Ovary (tissue), 7 donors: ENCODE measurements at regions not wholly inside any gene's neighbourhood (a gene's known extent, or its start where the extent isn't known, plus 50 kb on each side); places are given as distances from the start of the nearest gene placed in this dataset.

ENCODE experiments used
- DNase-seq, 5 donors: peaks; one replicate each; pipeline ENCODE4 v3.0.0-alpha.2; 2019 to 2020
- H3K27ac ChIP-seq, 2 donors: fragments of 200-600 bp; one replicate each; pipeline versions ENCODE4 v1.5.1 to v1.8.0; 2019 to 2022
- H3K27me3 ChIP-seq: fragments of 200-600 bp; one replicate; pipeline ENCODE4 v1.8.0; 2022
- H3K36me3 ChIP-seq: fragments of 200-600 bp; sonication (generic); one replicate; pipeline ENCODE4 v1.5.1; 2019
- H3K4me1 ChIP-seq: one replicate; pipeline ENCODE4 v1.8.1; 2013; ENCODE audit warnings: mild to moderate bottlenecking, moderate library complexity; ENCODE audit not compliant: insufficient read depth
- H3K4me3 ChIP-seq: fragments of 200-600 bp; sonication (generic); one replicate; pipeline ENCODE4 v1.5.1; 2017
- H3K9me3 ChIP-seq, 2 donors: fragments of 200-600 bp in 1 of 2; sonication (generic) in 1 of 2; one replicate each; pipeline versions ENCODE4 v1.5.1 to v1.8.1; 2013 to 2019; ENCODE audit warnings: mild to moderate bottlenecking in 1 of 2, moderate library complexity in 1 of 2
- CTCF ChIP-seq, 3 donors: fragments of 450-650 bp in 2 of 3; fragments of 200-600 bp in 1 of 3; IDR thresholded peaks; one replicate each; pipeline versions ENCODE4 v1.5.1 to v1.8.0; 2016 to 2022; ENCODE audit warnings: antibody characterized with exemption in 3 of 3, mild to moderate bottlenecking in 1 of 3
- EP300 ChIP-seq: sonication (generic); formaldehyde crosslinking; IDR thresholded peaks from one replicate; pipeline ENCODE4 v1.6.1; 2017; ENCODE audit warnings: antibody characterized with exemption
- POLR2A ChIP-seq: fragments of 450-650 bp; IDR thresholded peaks from one replicate; pipeline ENCODE4 v1.6.1; 2017; ENCODE audit warnings: antibody characterized with exemption, mild to moderate bottlenecking, moderate library complexity
- WGBS, 3 donors: extraction: QIAGEN DNeasy Blood & Tissue Kit in 1 of 3; methylation state at CpG; one replicate each; pipeline versions ENCODE4 v1.1.5 to v1.1.7; 2013 to 2017; 5-methylcytosine and 5-hydroxymethylcytosine counted together
- intact Hi-C, 4 donors: fragments of 100-400 bp; cut with DNase I; formaldehyde crosslinking; loops; one replicate each; pipeline versions ENCODE4 v1.11.0 to v1.15.1; 2022 to 2023
- donor health status: DM: no; HTN: no; CAD: no; lungs with moderate emphysema.
- donor health status: DM: no; HTN: no; CAD: no.
- donor health status: Bipolar disorder and iron deficiency.
- donor health status: DM: no; HTN: no; CAD: no.
- donor health status: DM: yes; HTN: yes; CAD: no.

- DNase-seq = no peak
- intact Hi-C loops = no loop called here
Observed at GRCh38 chr4:64822405-64822804, 413.2 kb upstream of the TECRL start.

GRCh38 chr4:64821219-64821976 lies 412.1 kb upstream of the TECRL start:
- no peaks in the 10 kb centered on the region for H3K27me3 ChIP-seq
- no peak for DNase-seq
- intact Hi-C loops = no loop called here
- H3K4me1 ChIP-seq = no peaks in the 10 kb centered on the region
- H3K27ac ChIP-seq = no peak overlapping the region
- H3K36me3 ChIP-seq = no peaks in the 10 kb centered on the region
- 58 to 70% (median 60%) methylated on average over 6 of the region's 6 CpGs for WGBS, 3 donors
- no peaks in the 10 kb centered on the region for H3K9me3 ChIP-seq
- TF ChIP-seq POLR2A (no peak), CTCF (IDR thresholded peaks at IDR 0.05) (no peak), EP300 (no peak)
- H3K4me3 ChIP-seq = no peak overlapping the region

More at GRCh38 chr4:64822405-64822804, 413.2 kb upstream of the TECRL start:
- H3K27me3 ChIP-seq = no peaks in the 10 kb centered on the region
- H3K27ac ChIP-seq = no peak overlapping the region
- TF ChIP-seq EP300 = no peak
- TF ChIP-seq POLR2A = no peak
- TF ChIP-seq CTCF (IDR thresholded peaks at IDR 0.05) = no peak
- no peaks in the 10 kb centered on the region for H3K9me3 ChIP-seq
- H3K36me3 ChIP-seq = no peaks in the 10 kb centered on the region
- no peaks in the 10 kb centered on the region for H3K4me1 ChIP-seq
- no peak overlapping the region for H3K4me3 ChIP-seq

DNA sequence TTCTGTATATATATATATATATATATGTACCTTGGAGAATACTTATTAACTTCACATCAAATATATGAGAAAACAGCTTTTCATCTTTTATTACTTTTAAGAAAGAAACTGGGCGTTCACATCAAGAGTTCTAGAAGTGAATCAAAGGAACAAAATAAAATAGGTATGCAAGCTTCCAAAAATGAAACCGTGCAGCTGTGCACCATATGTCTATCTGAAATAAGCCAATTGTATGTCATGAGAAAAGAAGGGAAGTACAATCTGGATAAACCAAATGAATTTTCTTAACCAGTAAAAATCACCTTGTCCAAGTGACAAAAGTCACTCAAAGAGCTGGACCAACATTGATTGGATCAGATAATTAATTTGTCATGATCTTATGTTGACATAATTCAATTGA lies 405.4 kb upstream of the TECRL start:
- no peak overlapping the region for H3K4me3 ChIP-seq
- H3K36me3 ChIP-seq = no peaks in the 10 kb centered on the region
- WGBS, 3 donors = 62 to 65% (median 64%) methylated on average over 2 of the region's 2 CpGs
- H3K27me3 ChIP-seq = no peaks in the 10 kb centered on the region
- no peak for DNase-seq
- H3K4me1 ChIP-seq = no peaks in the 10 kb centered on the region
- no peaks in the 10 kb centered on the region for H3K9me3 ChIP-seq
- H3K27ac ChIP-seq = no peak overlapping the region
- TF ChIP-seq CTCF (IDR thresholded peaks at IDR 0.05) (no peak), POLR2A (no peak), EP300 (no peak)
- intact Hi-C loops = no loop called here

DNA sequence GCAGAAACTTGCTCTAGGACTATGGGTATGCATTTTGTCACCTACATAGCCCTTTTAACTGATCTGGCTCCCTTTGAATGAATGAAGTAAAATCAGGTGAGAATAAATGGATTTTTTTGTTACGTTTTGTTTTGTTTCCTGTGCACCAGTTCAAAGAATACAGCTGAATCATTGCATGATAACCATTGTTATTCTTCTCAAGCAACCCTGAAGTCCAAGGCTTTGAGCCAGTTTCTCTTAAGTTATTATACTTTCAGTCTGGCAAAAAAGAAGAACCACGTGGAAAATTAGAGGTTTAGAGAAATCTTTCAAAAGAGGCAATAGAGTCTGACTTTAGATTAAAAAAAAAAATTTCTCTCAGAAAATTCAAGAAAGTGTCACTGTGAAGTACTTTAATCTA lies 398.6 kb upstream of the TECRL start:
- intact Hi-C loops = no loop called here
- Histone ChIP-seq H3K4me1 (no peaks in the 10 kb centered on the region), H3K27me3 (no peaks in the 10 kb centered on the region), H3K27ac (no peak overlapping the region), H3K9me3 (no peaks in the 10 kb centered on the region), H3K36me3 (no peaks in the 10 kb centered on the region), H3K4me3 (no peak overlapping the region)
- DNase-seq = no peak
- 4 to 13% (median 5%) methylated on average over 2 of the region's 2 CpGs for WGBS, 3 donors
- TF ChIP-seq POLR2A (no peak), CTCF (IDR thresholded peaks at IDR 0.05) (no peak), EP300 (no peak)
